HG03354 (cell line): ENCODE measurements at regions not wholly inside any gene's neighbourhood (a gene's known extent, or its start where the extent isn't known, plus 50 kb on each side); places are given as distances from the start of the nearest gene placed in this dataset.

Experiments
- ATAC-seq: cut with Tn5 transposase; IDR thresholded peaks from one replicate; pipeline ENCODE4 v1.9.1; 2021; ENCODE audit warnings: mild to moderate bottlenecking; ENCODE audit not compliant: unreplicated experiment, poor library complexity, severe bottlenecking

DNA sequence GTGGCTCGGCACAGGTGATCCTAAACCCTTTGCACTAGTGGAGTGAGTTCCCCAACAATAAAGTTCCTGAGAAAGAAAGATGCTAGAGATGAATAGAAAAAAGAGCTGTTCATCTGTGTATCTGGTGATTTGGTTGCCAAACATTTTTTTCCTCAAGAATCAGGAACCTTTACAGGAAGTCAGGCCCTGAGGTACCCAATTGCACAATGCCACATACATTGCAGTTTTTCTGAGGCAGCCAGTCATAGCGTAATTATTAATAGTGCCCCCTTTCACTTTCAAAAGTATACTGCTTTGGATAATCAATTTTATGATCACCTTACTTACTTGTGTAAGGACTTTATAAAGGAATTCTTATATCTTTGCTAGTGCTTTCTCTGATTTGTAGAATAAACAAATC, 346.3 kb upstream of the POU3F1 start:
- ATAC-seq, result no peak

DNA sequence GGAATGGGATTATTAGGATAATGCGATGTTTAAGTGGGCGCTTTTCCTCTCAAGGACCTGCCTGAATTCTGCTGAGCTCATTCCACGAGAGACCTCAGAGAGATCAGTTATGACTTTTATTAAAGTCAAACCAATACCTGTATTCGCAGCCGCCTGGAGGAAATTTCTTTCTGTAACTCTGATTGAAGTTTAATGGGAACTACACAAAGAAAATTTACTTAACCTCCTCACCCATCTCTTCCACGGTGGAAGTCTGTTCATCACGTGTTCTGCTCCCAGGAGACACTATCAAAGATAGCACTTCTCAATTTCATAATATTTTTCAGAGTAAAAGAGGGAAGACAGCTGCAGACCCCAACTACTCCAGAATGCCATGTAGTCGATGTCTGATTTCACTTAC, 334.7 kb upstream of the POU3F1 start:
- ATAC-seq, result no peak

DNA sequence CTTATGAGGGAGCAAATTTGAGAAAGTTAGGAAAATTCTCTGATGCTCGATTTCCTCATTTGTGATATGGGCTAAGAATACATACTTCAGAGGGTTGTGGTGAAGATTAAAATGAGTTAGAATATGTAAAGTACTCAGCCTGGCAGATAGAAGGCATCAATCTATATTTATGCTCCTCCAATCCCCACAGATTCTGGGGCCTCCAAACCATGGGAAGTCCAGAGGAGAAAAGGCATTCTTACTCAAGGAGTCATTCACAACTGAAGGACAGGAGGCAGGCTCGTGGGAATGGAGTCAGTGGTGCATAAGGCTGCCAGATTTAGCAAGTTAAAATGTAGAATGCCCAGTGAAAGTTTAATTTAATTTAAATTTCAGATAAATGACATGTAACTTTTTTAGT, 330.0 kb upstream of the POU3F1 start:
- no peak for ATAC-seq

DNA sequence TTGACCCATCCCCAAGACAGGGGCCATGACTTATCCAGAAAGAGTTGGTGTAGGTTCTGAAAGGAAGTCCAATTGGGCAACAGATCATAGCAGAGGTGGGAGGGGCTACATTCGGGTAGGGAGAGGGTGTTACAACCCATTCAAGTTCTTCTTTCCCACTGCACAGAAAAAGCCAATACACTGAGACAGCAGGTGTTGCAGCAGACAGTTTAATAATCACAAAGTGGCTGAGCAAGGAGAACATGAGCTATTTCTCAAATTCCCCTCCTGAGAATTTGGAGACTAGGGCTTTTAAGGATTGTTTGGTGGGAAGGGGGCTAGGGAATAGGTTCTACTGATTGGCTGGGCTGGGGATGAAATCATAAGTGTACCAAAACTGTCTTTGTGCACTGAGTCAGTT, 328.4 kb upstream of the POU3F1 start:
- no peak for ATAC-seq

DNA sequence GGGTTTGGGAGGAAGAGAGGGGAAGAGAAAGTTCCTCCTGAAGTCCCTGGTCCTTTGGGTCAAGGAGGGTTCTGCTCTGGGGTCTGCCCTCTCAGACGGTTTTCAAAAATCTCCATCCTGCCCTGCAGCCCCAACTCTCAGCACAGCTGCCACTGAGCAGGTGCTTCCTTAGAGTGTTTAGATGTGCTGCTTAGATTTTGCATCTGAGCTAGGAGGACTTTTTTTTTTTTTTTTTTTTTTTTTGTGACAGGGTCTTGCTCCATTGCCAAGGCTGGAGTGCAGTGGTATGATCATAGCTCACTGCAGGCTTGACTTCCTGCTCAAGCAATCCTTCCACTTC, 324.9 kb upstream of the POU3F1 start:
- no peak for ATAC-seq

DNA sequence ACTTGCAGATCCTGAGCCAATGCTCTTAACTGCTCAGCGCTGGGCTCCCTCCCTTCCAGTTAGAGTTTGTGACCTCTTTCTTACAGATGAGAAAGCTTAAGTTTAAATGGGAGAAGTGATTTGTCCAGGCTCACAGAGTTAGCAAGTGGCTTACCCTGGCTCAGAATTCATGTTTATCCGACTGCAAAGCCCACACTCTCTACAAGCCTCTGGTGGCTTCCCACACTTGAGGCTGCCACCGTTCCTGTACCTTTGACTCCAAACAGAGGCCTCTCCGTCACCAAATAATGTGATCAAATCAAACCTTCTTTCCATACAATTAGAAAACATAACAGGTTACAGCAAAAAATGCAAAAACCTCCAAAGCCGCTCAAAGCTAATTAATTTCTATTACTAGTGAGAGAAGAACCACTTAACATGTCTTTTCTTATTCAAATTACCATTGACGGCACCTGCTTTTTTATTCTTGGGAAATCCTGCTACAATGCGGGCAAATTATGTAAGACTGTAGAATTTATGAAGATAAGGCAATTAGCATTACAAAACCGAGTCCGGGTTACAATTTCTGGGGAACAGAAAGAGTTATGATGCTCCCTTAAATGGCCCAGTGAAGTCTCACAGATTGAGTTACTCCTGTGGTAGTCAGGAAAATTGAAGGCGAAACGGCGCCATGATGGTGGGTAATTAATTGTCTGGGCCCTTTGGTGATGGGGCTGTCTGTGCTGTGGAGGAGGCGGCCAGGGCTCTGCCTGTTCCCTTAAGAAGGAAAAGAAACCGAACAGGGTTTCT, 324.3 kb upstream of the POU3F1 start:
- no peak for ATAC-seq

DNA sequence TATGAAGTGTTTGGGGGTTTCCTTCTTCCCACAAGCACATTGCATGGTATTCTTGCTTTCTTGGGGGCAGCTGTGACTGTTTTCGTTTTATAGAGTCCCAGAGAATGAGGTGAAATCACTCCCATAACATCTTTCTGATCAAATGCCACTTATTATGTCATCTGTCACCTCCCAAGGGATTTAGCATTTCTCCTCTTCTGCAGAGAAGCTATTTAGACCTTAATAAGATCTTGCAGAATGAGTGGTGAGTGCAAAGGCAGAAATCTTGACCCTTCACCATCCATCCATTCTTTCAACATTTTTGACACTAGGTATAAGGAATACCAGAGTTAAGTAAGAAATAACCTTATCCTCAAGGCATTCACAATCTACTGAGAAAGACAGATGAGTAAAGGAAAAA, 318.6 kb upstream of the POU3F1 start:
- ATAC-seq, result no peak

DNA sequence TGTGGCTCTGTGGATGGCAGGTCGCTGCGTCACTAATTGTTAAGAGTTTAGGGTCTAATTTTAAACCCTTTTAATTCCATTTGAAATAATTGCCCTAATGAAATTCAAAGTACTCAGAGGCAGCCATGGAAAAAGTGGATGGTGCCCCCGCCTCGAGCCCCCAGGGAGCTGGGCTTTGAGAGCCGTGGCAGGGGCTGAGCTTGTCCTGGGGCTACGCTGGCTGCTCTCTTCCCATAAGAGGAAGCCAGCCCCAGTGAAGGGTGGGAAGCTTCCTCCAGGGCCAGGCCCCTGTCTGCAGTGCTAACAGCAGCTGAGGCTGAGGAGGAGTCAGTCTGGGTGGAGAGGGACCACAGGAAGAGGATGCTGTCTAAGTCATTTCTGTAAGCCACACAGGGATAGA, 315.0 kb upstream of the POU3F1 start:
- ATAC-seq, result no peak

DNA sequence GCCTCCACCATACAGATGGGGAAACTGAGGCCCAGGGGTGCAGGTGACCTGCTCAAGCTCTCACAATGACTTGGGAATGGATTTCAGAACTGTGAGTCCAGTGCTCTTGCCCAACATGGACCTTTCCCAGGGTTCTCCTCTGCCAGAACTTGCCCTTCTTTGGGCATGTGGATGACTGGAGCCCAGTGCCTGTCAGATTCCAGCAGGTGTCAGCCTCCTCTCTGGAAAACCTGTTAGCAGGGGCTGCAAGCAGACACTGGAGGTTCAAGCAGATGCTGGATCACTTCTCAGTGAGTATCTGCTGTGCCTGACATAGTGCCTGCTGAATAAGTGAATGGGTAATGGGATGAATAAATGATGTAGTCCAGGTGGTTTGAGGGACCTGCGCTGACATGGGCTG, 314.2 kb upstream of the POU3F1 start:
- ATAC-seq, result no peak

DNA sequence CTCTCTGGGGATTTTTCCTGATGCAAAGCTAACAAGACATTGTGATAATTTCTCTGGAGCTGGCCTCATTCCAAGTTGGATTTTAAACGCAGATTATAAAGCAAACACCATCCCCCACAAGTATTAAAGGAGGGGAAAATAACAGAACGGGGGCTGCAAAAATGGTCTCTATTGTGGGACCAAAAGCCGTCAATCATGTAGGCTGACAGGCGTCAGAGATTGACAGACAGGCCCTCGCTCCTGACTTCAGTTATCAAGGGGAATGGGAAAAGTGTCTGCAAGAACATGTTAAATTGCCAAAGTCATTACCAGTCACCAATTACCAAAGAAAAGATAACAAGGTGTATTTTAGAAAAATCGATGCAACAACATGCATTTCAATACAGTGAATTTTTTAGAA, 307.4 kb upstream of the POU3F1 start:
- no peak for ATAC-seq

DNA sequence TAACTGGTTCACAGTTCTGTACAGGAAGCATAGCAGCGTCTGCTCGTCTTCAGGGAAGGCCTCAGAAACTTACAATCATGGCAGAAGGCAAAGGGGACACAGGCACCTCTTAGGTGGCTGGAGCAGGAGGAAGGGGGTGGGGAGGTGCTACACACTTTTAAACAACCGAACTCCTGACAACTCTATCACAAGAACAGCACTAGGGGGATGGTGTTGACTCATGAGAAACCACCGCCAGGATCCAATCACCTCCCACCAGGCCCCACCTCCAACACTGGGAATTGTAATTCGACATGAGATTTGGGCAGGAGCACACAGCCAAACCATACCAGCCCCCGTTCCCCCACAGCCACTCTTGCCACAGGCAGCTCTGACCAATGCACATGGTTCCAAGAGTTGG, 306.3 kb upstream of the POU3F1 start:
- ATAC-seq, result no peak

DNA sequence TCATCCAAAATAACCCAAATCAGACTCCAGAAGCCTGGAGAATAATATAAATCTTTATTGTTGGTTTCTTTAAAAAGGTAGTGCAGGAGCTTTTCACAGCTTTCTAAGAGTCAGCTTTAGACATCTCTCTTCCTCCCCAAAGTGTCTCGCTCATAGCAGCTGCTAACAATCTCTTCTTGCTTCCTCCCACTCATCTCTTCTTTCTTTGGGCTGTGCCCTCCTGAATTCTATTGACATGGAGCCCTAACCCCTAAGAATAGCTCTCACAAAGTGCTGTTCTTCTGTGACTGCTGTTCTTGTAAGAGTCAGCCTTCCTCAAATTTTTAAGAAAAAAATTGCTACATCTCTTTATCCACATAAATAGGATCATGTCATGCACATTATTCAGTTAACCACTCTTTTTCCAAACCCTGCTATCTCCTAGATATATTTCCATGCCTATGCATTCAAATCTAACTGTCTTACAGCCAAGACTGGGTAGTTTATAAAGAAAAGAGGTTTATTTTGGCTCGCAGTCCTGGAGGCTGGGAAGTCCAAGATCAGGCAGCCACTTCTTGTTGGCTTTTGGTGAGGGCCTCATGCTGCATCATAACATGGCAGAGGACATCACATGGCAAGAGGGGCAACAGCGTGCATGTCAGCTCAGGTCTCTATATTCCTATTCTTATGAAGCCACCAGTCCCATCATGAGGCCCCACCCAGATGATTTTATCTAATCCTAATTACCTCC, 301.0 kb upstream of the POU3F1 start:
- ATAC-seq, result no peak

DNA sequence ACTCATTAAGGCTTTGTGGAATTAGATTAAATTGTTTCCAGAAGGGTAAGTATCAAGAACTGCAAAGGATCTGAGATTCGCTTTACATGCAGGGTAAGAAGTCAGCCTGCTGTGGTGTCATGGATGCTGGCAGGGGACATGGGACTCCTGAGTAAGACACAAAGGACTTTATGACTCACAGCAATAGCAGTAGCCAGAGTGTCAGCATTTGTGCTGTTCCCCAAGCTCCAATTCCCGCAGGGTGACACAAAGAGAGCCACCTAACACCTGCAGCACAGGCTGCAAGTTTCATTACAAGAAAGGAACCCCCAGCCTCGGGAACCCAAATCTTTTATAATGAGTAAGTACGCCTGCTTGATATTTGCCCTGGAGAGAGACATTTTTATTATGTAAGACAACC, 298.1 kb upstream of the POU3F1 start:
- no peak for ATAC-seq

DNA sequence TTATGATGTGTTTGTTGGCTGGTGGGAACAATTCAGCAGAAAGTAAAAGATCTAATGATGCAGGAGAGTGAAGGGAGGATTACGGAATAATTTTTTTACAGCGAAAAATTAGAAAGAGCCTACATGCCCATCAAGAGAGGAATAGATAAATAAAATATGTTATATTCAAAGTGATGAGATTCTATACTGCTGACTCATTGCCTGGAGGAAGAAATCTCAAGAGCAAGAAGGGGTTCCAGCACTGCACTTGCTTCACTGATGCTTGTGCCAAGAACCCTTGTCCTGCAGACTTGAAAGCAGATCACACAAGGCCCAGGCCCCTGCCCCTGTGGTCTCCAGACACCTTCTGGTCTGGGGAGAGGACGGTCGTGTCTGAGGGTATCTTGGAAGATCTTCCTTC, 295.1 kb upstream of the POU3F1 start:
- no peak for ATAC-seq

DNA sequence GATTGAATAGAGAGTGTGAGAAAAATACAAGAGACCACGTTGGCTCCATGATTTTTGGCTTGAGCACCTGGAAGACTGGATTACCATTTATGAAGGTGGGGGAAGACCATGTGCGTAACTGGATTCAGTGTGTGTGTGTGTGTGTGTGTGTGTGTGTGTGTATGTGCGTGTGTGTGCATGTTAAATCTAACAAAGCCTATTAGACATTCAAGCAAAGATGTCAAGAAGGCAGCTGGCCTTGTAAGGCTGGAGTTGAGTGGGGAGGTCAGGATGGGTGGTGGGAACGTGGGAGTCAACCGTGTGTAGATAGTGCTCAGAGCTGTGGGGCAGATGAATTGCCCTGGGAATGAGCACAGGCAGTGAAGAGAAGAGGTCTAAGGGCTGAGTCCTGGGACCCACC, 293.8 kb upstream of the POU3F1 start:
- ATAC-seq, result no peak

DNA sequence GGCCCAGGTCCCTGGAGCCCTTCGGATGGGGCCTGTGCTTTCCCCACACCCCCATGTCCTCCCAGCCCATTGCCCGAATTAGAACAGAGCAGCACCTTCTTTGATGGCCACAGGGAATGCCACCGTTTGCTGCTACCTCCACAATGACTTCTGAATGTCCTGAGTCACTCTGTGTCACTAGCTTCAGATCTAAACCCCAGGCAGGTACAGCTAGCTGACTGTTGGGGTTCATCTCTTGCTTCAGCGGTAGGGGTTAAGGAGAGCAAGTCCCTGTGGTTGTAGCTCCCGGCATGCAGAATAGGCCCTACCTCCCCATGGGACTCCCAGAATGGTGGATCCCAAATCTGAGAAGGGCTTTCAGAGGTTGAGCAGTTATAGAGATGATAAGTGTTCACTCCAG, 291.1 kb upstream of the POU3F1 start:
- no peak for ATAC-seq

DNA sequence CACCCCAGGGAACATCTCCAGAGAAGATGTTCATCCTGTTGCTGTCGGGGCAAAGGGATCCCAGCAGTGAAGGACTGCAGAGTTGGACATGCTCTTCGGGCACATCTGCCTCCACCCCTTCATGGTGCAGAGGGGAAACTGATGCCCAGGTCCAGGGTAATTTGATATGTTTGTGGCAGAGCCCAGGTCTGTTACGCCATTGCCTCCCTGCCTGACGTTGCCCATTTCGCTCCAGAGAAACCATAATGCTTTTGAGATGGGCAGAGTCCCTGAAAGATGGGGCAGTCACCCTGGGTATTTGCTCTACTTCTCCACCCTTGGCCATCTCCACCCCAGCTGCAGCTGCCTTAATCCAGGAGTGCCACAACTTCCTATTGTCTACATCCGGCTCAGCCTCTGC, 290.4 kb upstream of the POU3F1 start:
- ATAC-seq, result no peak

DNA sequence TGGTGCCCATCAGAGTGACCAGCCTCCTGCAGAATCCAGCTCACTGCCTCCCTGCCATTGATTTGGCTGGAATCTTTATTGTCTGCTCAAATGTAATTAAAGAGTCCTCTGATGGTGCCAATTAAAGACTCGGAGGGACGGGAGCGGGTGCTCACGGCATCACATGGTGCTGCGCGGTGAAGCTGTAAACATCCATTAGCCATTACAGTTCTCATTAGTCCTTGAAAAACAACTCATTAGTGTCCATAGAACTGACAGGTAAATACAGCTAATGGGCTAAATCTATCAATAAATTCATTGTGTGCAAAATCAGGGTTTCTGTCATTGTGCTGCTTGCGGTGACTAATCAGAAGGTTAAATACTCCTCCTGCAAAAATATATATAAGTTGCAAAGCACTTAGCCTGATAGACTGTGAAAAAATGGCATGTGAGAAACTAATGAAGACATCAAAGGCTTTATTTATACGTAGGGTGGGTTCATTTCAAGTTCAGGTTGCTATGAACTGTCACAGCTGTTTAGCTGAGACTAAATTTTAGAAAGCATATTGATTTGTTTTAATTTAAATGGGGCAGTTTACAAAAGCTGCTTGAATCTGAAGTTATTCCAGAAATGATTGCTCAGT, 289.8 kb upstream of the POU3F1 start:
- ATAC-seq, result no peak

DNA sequence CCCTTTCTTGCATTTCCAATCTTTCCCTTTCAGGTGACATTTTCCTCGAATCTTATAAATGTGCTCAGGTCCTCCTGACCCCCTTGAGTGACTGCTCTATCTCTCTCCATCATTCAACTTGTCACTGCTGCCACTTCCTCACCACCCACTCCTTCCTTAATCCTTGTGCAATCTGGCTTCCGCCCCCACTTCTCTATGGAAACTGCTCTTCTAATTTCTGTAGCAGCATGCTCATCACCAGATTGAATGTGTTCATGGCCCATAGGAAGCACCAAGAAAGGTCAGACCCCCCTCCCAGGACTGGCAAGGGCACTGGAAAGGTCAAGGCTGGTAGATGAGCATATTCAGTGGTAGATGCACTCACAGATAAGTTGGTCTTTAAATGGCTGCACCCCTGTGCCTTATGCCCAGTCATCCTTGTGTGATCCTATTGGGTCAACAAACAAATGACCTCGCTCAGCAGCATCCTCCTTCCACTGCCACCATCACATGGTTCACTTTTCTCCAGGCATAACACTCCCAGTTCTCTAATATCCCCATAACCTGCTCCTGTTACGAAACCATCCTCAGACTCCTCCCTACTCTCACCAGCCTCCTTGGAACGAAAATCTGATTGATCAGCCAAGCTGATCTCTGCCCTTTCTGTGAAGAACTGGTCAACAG, 288.5 kb upstream of the POU3F1 start:
- no peak for ATAC-seq

DNA sequence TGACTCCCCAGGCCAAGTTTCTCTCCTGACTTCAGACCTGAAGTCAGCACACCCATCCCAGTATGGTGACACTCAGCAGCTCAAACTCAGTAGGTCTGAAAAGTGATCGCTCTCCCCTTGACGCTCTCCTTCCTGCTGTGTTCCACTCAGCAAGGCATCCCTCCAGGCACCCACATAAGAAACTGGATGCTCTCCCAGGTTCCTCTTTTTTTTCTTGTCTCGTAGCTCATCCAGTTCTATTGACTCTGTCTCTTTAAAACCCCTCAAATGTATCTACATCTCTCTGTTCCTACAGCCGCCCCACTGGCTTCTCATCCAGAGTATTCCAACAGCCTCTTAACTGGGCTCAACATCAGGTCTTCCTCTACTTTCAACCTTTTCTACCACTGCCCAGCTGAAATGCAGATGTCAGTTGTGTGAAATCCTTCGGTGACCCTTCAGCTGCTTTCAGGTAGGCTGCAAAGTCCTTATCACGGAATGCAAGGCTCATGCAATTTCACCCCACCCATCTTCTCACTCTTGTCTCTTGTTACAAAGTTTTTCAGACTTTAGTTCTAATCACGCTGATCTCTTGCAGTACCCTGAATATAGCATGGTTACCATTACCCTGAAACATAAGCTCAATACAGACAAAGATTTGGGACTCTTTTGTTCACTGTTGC, 286.2 kb upstream of the POU3F1 start:
- ATAC-seq, result no peak
